ENCODE measurements at regions not wholly inside any gene's neighbourhood (a gene's known extent, or its start where the extent isn't known, plus 50 kb on each side); places are given as distances from the start of the nearest gene placed in this dataset.

- no peak for DNase-seq
Observed at GRCh38 chr15:62591842-62592838, 427.1 kb upstream of the C2CD4B start.

GRCh38 chr15:62592920-62593319, 427.8 kb upstream of the C2CD4B start:
- no peak for DNase-seq

- no peak for DNase-seq
Observed at GRCh38 chr15:62593681-62594399, 428.8 kb upstream of the C2CD4B start.

GRCh38 chr15:62598217-62598616, 433.1 kb upstream of the C2CD4B start:
- no peak for DNase-seq

- peak in 1 of 2 donors; percentile 15 for DNase-seq
Observed at GRCh38 chr15:62599791-62600777, 435.0 kb upstream of the C2CD4B start.

- no peak for DNase-seq
Observed at GRCh38 chr15:62601777-62602545, 436.9 kb upstream of the C2CD4B start.

- no peak for DNase-seq
Observed at GRCh38 chr15:62603742-62604141, 438.7 kb upstream of the C2CD4B start.

GRCh38 chr15:62605282-62605681, 437.3 kb upstream of the TPM1 start:
- DNase-seq: no peak

- DNase-seq: no peak
Observed at GRCh38 chr15:62606376-62607113, 436.0 kb upstream of the TPM1 start.

GRCh38 chr15:62607114-62607462, 435.5 kb upstream of the TPM1 start:
- no peak for DNase-seq

- peak in 1 of 2 donors; percentile 31 for DNase-seq
Observed at GRCh38 chr15:62607643-62608042, 434.9 kb upstream of the TPM1 start.

- no peak for DNase-seq
Observed at GRCh38 chr15:62608369-62608768, 434.2 kb upstream of the TPM1 start.

- no peak for DNase-seq
Observed at GRCh38 chr15:62610265-62610869, 432.2 kb upstream of the TPM1 start.

GRCh38 chr15:62611002-62611401, 431.5 kb upstream of the TPM1 start:
- DNase-seq: no peak

- no peak for DNase-seq
Observed at GRCh38 chr15:62612183-62612733, 430.3 kb upstream of the TPM1 start.

- DNase-seq: no peak
Observed at GRCh38 chr15:62612771-62613170, 429.8 kb upstream of the TPM1 start.

GRCh38 chr15:62616746-62617145, 425.8 kb upstream of the TPM1 start:
- DNase-seq: no peak

GRCh38 chr15:62617741-62618140, 424.8 kb upstream of the TPM1 start:
- DNase-seq: no peak

- no peak for DNase-seq
Observed at GRCh38 chr15:62618432-62618831, 424.1 kb upstream of the TPM1 start.

GRCh38 chr15:62618846-62619504, 423.6 kb upstream of the TPM1 start:
- DNase-seq: no peak
